ENCODE measurements at regions not wholly inside any gene's neighbourhood (a gene's known extent, or its start where the extent isn't known, plus 50 kb on each side); places are given as distances from the start of the nearest gene placed in this dataset.

GRCh38 chr13:111474136-111475002 lies 153.9 kb downstream of the TEX29 start:
- DNase-seq (ENCODE audit: low spot score), result no peak

- DNase-seq (ENCODE audit: low spot score), result no peak
Measured at GRCh38 chr13:111475488-111475887, 155.0 kb downstream of the TEX29 start.

GRCh38 chr13:111476197-111476596 lies 155.8 kb downstream of the TEX29 start:
- DNase-seq (ENCODE audit: low spot score), result no peak

GRCh38 chr13:111479412-111479811 lies 159.0 kb downstream of the TEX29 start:
- DNase-seq (ENCODE audit: low spot score), result no peak

- peak; percentile 33 for DNase-seq (ENCODE audit: low spot score)
Measured at GRCh38 chr13:111480503-111480902, 160.1 kb downstream of the TEX29 start.

GRCh38 chr13:111480976-111481375 lies 160.5 kb downstream of the TEX29 start:
- peak; percentile 20 for DNase-seq (ENCODE audit: low spot score)

GRCh38 chr13:111482126-111482525 lies 161.7 kb downstream of the TEX29 start:
- peak; percentile 17 for DNase-seq (ENCODE audit: low spot score)

- DNase-seq (ENCODE audit: low spot score), result peak; percentile 31
Measured at GRCh38 chr13:111482806-111483620, 162.6 kb downstream of the TEX29 start.

GRCh38 chr13:111483621-111483987 lies 163.2 kb downstream of the TEX29 start:
- peak; percentile 24 for DNase-seq (ENCODE audit: low spot score)

- no peak for DNase-seq (ENCODE audit: low spot score)
Measured at GRCh38 chr13:111484141-111484925, 163.9 kb downstream of the TEX29 start.

- DNase-seq (ENCODE audit: low spot score), result no peak
Measured at GRCh38 chr13:111484959-111485358, 164.5 kb downstream of the TEX29 start.

GRCh38 chr13:111485491-111486250 lies 165.2 kb downstream of the TEX29 start:
- DNase-seq (ENCODE audit: low spot score), result peak; percentile 31

GRCh38 chr13:111486331-111486730 lies 165.9 kb downstream of the TEX29 start:
- peak; percentile 37 for DNase-seq (ENCODE audit: low spot score)

- DNase-seq (ENCODE audit: low spot score), result no peak
Measured at GRCh38 chr13:111486801-111487200, 166.4 kb downstream of the TEX29 start.

- peak; percentile 15 for DNase-seq (ENCODE audit: low spot score)
Measured at GRCh38 chr13:111488486-111489132, 168.2 kb downstream of the TEX29 start.

- DNase-seq (ENCODE audit: low spot score), result peak; percentile 32
Measured at GRCh38 chr13:111489301-111489700, 168.9 kb downstream of the TEX29 start.

GRCh38 chr13:111490611-111491010 lies 170.2 kb downstream of the TEX29 start:
- peak; percentile 29 for DNase-seq (ENCODE audit: low spot score)

GRCh38 chr13:111491021-111491420 lies 170.6 kb downstream of the TEX29 start:
- DNase-seq (ENCODE audit: low spot score), result no peak

- DNase-seq (ENCODE audit: low spot score), result no peak
Measured at GRCh38 chr13:111491659-111492058, 171.2 kb downstream of the TEX29 start.

- no peak for DNase-seq (ENCODE audit: low spot score)
Measured at GRCh38 chr13:111492341-111492950, 172.0 kb downstream of the TEX29 start.

Measured in ureter (tissue), 1 donor.